SU-DHL-6 (cell line): ENCODE measurements at regions not wholly inside any gene's neighbourhood (a gene's known extent, or its start where the extent isn't known, plus 50 kb on each side); places are given as distances from the start of the nearest gene placed in this dataset.

Source experiments
- CTCF ChIP-seq: fragments of 200-600 bp; sonication (generic); IDR thresholded peaks from one replicate; pipeline ENCODE4 v1.5.1; 2017; ENCODE audit warnings: antibody characterized with exemption, mild to moderate bottlenecking, low read length, moderate library complexity; ENCODE audit not compliant: insufficient read depth, poor library complexity, severe bottlenecking
- EZH2phosphoT487 ChIP-seq: fragments of 200-600 bp; sonication (generic), shearing (Covaris generic); conservative IDR thresholded peaks from 2 replicates; pipeline ENCODE4 v1.6.1; 2018; ENCODE audit warnings: mild to moderate bottlenecking, antibody characterized with exemption, low read length, moderate library complexity, mixed read lengths

DNA sequence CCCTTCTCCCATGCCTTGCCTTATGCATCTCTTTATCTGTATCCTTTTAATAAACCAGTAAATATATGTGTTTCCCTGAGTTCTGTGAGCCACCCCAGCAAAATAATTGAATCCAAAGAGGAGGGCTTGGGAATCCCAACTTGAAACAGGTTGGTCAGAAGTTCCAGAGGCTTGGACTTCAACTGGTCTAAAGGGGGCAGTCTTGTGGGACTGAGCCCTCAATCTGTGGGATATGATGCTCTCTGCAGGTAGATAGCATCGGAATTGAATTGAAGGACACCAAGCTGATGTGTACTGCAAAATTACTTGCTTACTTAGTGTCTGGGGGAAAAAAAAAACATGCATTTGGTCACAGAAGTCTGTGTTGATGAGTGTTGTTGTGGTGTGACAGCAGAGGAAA, 1033.5 kb upstream of the TMEFF2 start:
- TF ChIP-seq CTCF, result no peak
- TF ChIP-seq EZH2phosphoT487, result no peak
